ENCODE measurements at regions not wholly inside any gene's neighbourhood (a gene's known extent, or its start where the extent isn't known, plus 50 kb on each side); places are given as distances from the start of the nearest gene placed in this dataset.

DNA sequence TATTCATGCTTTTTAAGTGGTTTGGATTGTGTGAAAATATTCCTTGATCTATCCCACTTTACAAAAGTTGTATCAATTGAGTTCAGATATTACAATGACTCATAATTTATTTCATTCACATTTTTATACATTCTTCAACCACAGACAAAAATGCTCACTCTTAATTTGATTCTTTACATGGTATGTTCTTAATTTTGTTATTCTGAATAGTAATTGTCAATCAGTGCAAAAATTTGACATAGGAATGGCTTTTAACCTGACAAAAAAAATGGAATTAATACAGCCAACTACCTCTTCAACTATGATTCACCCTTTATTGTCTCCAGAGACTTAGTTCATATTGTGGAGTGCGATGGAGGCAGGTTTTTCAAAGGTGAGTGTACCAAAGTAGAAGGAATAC lies 1002.4 kb upstream of the ADGRL4 start:
- TF ChIP-seq, protein P1, sequence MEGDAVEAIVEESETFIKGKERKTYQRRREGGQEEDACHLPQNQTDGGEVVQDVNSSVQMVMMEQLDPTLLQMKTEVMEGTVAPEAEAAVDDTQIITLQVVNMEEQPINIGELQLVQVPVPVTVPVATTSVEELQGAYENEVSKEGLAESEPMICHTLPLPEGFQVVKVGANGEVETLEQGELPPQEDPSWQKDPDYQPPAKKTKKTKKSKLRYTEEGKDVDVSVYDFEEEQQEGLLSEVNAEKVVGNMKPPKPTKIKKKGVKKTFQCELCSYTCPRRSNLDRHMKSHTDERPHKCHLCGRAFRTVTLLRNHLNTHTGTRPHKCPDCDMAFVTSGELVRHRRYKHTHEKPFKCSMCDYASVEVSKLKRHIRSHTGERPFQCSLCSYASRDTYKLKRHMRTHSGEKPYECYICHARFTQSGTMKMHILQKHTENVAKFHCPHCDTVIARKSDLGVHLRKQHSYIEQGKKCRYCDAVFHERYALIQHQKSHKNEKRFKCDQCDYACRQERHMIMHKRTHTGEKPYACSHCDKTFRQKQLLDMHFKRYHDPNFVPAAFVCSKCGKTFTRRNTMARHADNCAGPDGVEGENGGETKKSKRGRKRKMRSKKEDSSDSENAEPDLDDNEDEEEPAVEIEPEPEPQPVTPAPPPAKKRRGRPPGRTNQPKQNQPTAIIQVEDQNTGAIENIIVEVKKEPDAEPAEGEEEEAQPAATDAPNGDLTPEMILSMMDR (IDR thresholded peaks at IDR 0.05) = no peak
- TF ChIP-seq POLR2AphosphoS5 (IDR thresholded peaks at IDR 0.05) (no peak), POLR2A (IDR thresholded peaks at IDR 0.05) (no peak), EP300 (IDR thresholded peaks at IDR 0.05) (no peak)

Measured in sigmoid colon (tissue), 4 donors.